ENCODE measurements at regions not wholly inside any gene's neighbourhood (a gene's known extent, or its start where the extent isn't known, plus 50 kb on each side); places are given as distances from the start of the nearest gene placed in this dataset.

- Histone ChIP-seq H3K27me3 (no peaks in the 10 kb centered on the region), H3K4me3 (no peak overlapping the region), H3K4me1 (replicated peaks in 1 of 2) (no peaks in the 10 kb centered on the region), H3K9me3 (replicated peaks in 1 of 3) (peaks cover 0 to 4% (median 0%) of the 10 kb centered on the region in 3 donors), H3K27ac (no peak overlapping the region), H3K36me3 (replicated peaks in 1 of 2) (no peaks in the 10 kb centered on the region)
- DNase-seq = no peak
- 85 to 100% (median 95%) methylated on average over 1 of the region's 1 CpG for WGBS, 4 donors
- TF ChIP-seq POLR2A (IDR thresholded peaks at IDR 0.05) (no peak), CTCF (IDR thresholded peaks at IDR 0.05) (no peak)
- intact Hi-C loops (cut with DNase I) = no loop called here
These were observed 865.3 kb upstream of the HS3ST1 start for GRCh38 chr4:12293906-12294525.

- no peaks in the 10 kb centered on the region for H3K4me1 ChIP-seq (replicated peaks in 1 of 2)
- H3K4me3 ChIP-seq = no peak overlapping the region
- intact Hi-C loops (cut with DNase I) = no loop called here
- WGBS, 4 donors = 90 to 93% (median 91%) methylated on average over 5 of the region's 5 CpGs
- H3K9me3 ChIP-seq (replicated peaks in 1 of 3) = peaks cover 0 to 4% (median 0%) of the 10 kb centered on the region in 3 donors
- no peaks in the 10 kb centered on the region for H3K36me3 ChIP-seq (replicated peaks in 1 of 2)
- no peaks in the 10 kb centered on the region for H3K27me3 ChIP-seq
- no peak for DNase-seq
- H3K27ac ChIP-seq = no peak overlapping the region
- TF ChIP-seq POLR2A (IDR thresholded peaks at IDR 0.05) (no peak), CTCF (IDR thresholded peaks at IDR 0.05) (no peak)
These were observed 857.7 kb upstream of the HS3ST1 start for GRCh38 chr4:12286351-12286750.

- TF ChIP-seq POLR2A (IDR thresholded peaks at IDR 0.05) = no peak
- no peak for TF ChIP-seq CTCF (IDR thresholded peaks at IDR 0.05)
- Histone ChIP-seq H3K9me3 (replicated peaks in 1 of 3) (no peaks in the 10 kb centered on the region), H3K4me3 (no peak overlapping the region), H3K27ac (no peak overlapping the region), H3K4me1 (replicated peaks in 1 of 2) (no peaks in the 10 kb centered on the region), H3K27me3 (no peaks in the 10 kb centered on the region), H3K36me3 (replicated peaks in 1 of 2) (no peaks in the 10 kb centered on the region)
- WGBS, 4 donors = 43 to 50% (median 45%) methylated on average over 4 of the region's 4 CpGs
- intact Hi-C loops (cut with DNase I) = no loop called here
- DNase-seq = no peak
These were observed 841.9 kb upstream of the HS3ST1 start for GRCh38 chr4:12270546-12270945.

- TF ChIP-seq POLR2A (IDR thresholded peaks at IDR 0.05) = no peak
- TF ChIP-seq CTCF (IDR thresholded peaks at IDR 0.05) = no peak
- H3K9me3 ChIP-seq (replicated peaks in 1 of 3) = no peaks in the 10 kb centered on the region
- DNase-seq = no peak
- no peaks in the 10 kb centered on the region for H3K4me1 ChIP-seq (replicated peaks in 1 of 2)
- H3K27ac ChIP-seq = no peak overlapping the region
- H3K36me3 ChIP-seq (replicated peaks in 1 of 2) = no peaks in the 10 kb centered on the region
- intact Hi-C loops (cut with DNase I) = no loop called here
- no peak overlapping the region for H3K4me3 ChIP-seq
- 76 to 91% (median 79%) methylated on average over 2 of the region's 2 CpGs for WGBS, 4 donors
- H3K27me3 ChIP-seq = no peaks in the 10 kb centered on the region
These were observed 836.9 kb upstream of the HS3ST1 start for GRCh38 chr4:12265554-12265953.
